KOPT-K1 (cell line): ENCODE measurements at regions not wholly inside any gene's neighbourhood (a gene's known extent, or its start where the extent isn't known, plus 50 kb on each side); places are given as distances from the start of the nearest gene placed in this dataset.

Experiments
- H3K27ac ChIP-seq: fragments of 200-600 bp; sonication (generic); 2 replicates; pipeline ENCODE4 v1.5.1; 2016; ENCODE audit warnings: antibody characterized with exemption, mild to moderate bottlenecking, low read depth, low read length; ENCODE audit not compliant: poor library complexity, severe bottlenecking
- H3K36me3 ChIP-seq: fragments of 200-600 bp; sonication (generic); 2 replicates; pipeline ENCODE4 v1.5.1; 2017; ENCODE audit warnings: antibody characterized with exemption, mild to moderate bottlenecking, low read length, moderate library complexity; ENCODE audit not compliant: insufficient read depth
- H3K9me3 ChIP-seq: fragments of 200-600 bp; sonication (generic); 2 replicates; pipeline ENCODE4 v1.5.1; 2017; ENCODE audit warnings: antibody characterized with exemption, low read length, mild to moderate bottlenecking; ENCODE audit not compliant: insufficient read depth, poor library complexity, severe bottlenecking

GRCh38 chr7:67429735-67430134 lies 433.1 kb downstream of the TYW1 start:
- H3K27ac ChIP-seq, result no peak overlapping the region
- H3K9me3 ChIP-seq, result peaks cover 9% of the 10 kb centered on the region

GRCh38 chr7:67432536-67433234 lies 436.1 kb downstream of the TYW1 start:
- H3K36me3 ChIP-seq, result no peaks in the 10 kb centered on the region
- peaks cover 9% of the 10 kb centered on the region for H3K9me3 ChIP-seq
- no peak overlapping the region for H3K27ac ChIP-seq

More at GRCh38 chr7:67429735-67430134, 433.1 kb downstream of the TYW1 start:
- no peaks in the 10 kb centered on the region for H3K36me3 ChIP-seq

GRCh38 chr7:67435894-67436535 lies 439.4 kb downstream of the TYW1 start:
- H3K36me3 ChIP-seq, result no peaks in the 10 kb centered on the region
- peaks cover 9% of the 10 kb centered on the region for H3K9me3 ChIP-seq
- no peak overlapping the region for H3K27ac ChIP-seq

- H3K27ac ChIP-seq, result no peak overlapping the region
- H3K36me3 ChIP-seq, result no peaks in the 10 kb centered on the region
- peaks cover 5% of the 10 kb centered on the region for H3K9me3 ChIP-seq
These were observed 441.7 kb downstream of the TYW1 start for GRCh38 chr7:67438198-67438882.

GRCh38 chr7:67438913-67439505 lies 442.4 kb downstream of the TYW1 start:
- Histone ChIP-seq H3K9me3 (no peaks in the 10 kb centered on the region), H3K36me3 (no peaks in the 10 kb centered on the region), H3K27ac (no peak overlapping the region)

- Histone ChIP-seq H3K27ac (no peak overlapping the region), H3K36me3 (no peaks in the 10 kb centered on the region), H3K9me3 (no peaks in the 10 kb centered on the region)
These were observed 443.7 kb downstream of the TYW1 start for GRCh38 chr7:67440321-67440720.

- H3K9me3 ChIP-seq, result no peaks in the 10 kb centered on the region
- no peaks in the 10 kb centered on the region for H3K36me3 ChIP-seq
- no peak overlapping the region for H3K27ac ChIP-seq
These were observed 449.1 kb downstream of the TYW1 start for GRCh38 chr7:67445728-67446127.

GRCh38 chr7:67447297-67447696 lies 450.7 kb downstream of the TYW1 start:
- H3K36me3 ChIP-seq, result no peaks in the 10 kb centered on the region
- H3K9me3 ChIP-seq, result no peaks in the 10 kb centered on the region

GRCh38 chr7:67448271-67448670 lies 451.6 kb downstream of the TYW1 start:
- no peaks in the 10 kb centered on the region for H3K36me3 ChIP-seq

More at GRCh38 chr7:67447297-67447696, 450.7 kb downstream of the TYW1 start:
- no peak overlapping the region for H3K27ac ChIP-seq

GRCh38 chr7:67450171-67450570 lies 453.5 kb downstream of the TYW1 start:
- no peak overlapping the region for H3K27ac ChIP-seq
- no peaks in the 10 kb centered on the region for H3K9me3 ChIP-seq

More at GRCh38 chr7:67448271-67448670, 451.6 kb downstream of the TYW1 start:
- no peak overlapping the region for H3K27ac ChIP-seq
- H3K9me3 ChIP-seq, result no peaks in the 10 kb centered on the region

GRCh38 chr7:67451306-67451705 lies 454.7 kb downstream of the TYW1 start:
- H3K9me3 ChIP-seq, result no peaks in the 10 kb centered on the region
- no peak overlapping the region for H3K27ac ChIP-seq
- H3K36me3 ChIP-seq, result no peaks in the 10 kb centered on the region

More at GRCh38 chr7:67450171-67450570, 453.5 kb downstream of the TYW1 start:
- no peaks in the 10 kb centered on the region for H3K36me3 ChIP-seq

GRCh38 chr7:67452516-67453026 lies 455.9 kb downstream of the TYW1 start:
- no peaks in the 10 kb centered on the region for H3K9me3 ChIP-seq
- H3K36me3 ChIP-seq, result no peaks in the 10 kb centered on the region
- no peak overlapping the region for H3K27ac ChIP-seq

- Histone ChIP-seq H3K36me3 (no peaks in the 10 kb centered on the region), H3K27ac (no peak overlapping the region), H3K9me3 (no peaks in the 10 kb centered on the region)
These were observed 457.1 kb downstream of the TYW1 start for GRCh38 chr7:67453580-67454380.

GRCh38 chr7:67455508-67455907 lies 458.9 kb downstream of the TYW1 start:
- no peak overlapping the region for H3K27ac ChIP-seq
- no peaks in the 10 kb centered on the region for H3K36me3 ChIP-seq
- no peaks in the 10 kb centered on the region for H3K9me3 ChIP-seq
